T-cell (primary cell): ENCODE measurements at regions not wholly inside any gene's neighbourhood (a gene's known extent, or its start where the extent isn't known, plus 50 kb on each side); places are given as distances from the start of the nearest gene placed in this dataset.

Experiments
- ATAC-seq, 4 experiments: fragments of 200-7000 bp in 3 of 4; fragments of 150-1000 bp in 1 of 4; cut with Tn5 transposase; replicated peaks in 1 of 4; 1 replicate in 3 of 4; 2 replicates in 1 of 4; pipeline ENCODE4 v1.10.0; 2021; ENCODE audit warnings: moderate library complexity in 3 of 4, mild to moderate bottlenecking in 2 of 4, moderate number of reproducible peaks in 1 of 4
- CTCF ChIA-PET, 2 donors: fragments of 300-600 bp; sonication (Branson Sonifier 250); formaldehyde crosslinking; loops; one replicate each; lab custom pipeline; 2022; ENCODE audit warnings: antibody characterized with exemption in 2 of 2; lab: Charles Lee
- POLR2A ChIA-PET, 2 donors: fragments of 300-600 bp; sonication (Branson Sonifier 250); formaldehyde crosslinking; loops; one replicate each; lab custom pipeline; 2022; ENCODE audit warnings: antibody characterized with exemption in 2 of 2; lab: Charles Lee
- DNase-seq, 35 experiments: peaks; one replicate each; pipeline versions ENCODE4 v3.0.0 to v3.0.0-alpha.2; 2013 to 2023
- H3K27ac ChIP-seq: one replicate; pipeline ENCODE4 v1.5.1; 2013; ENCODE audit warnings: low read length
- H3K27me3 ChIP-seq, 2 experiments: replicated peaks in 1 of 2; 1 replicate in 1 of 2; 2 replicates in 1 of 2; pipeline versions ENCODE4 v1.6.1 to v1.7.0; 2013; ENCODE audit warnings: low read length in 1 of 2, mixed read lengths in 1 of 2; ENCODE audit not compliant: control insufficient read depth in 2 of 2, insufficient read depth in 2 of 2; ENCODE audit errors: extremely low read depth in 1 of 2
- H3K36me3 ChIP-seq, 2 donors: 1 replicate in 1 of 2; 2 replicates in 1 of 2; pipeline versions ENCODE4 v1.6.1 to v1.7.0; 2013; ENCODE audit warnings: low read length in 1 of 2; ENCODE audit not compliant: control insufficient read depth in 2 of 2, insufficient read depth in 1 of 2; ENCODE audit errors: extremely low read depth in 1 of 2
- H3K4me1 ChIP-seq, 2 experiments: 1 replicate in 1 of 2; 2 replicates in 1 of 2; pipeline versions ENCODE4 v1.6.1 to v1.7.0; 2013; ENCODE audit warnings: low read length in 2 of 2, mixed read lengths in 1 of 2; ENCODE audit not compliant: insufficient read depth in 2 of 2, control insufficient read depth in 1 of 2; ENCODE audit errors: extremely low read depth in 1 of 2
- H3K4me3 ChIP-seq, 2 donors: 1 replicate in 1 of 2; 2 replicates in 1 of 2; pipeline versions ENCODE4 v1.5.1 to v1.7.0; 2013; ENCODE audit warnings: mild to moderate bottlenecking in 2 of 2, low read length in 1 of 2, moderate library complexity in 1 of 2; ENCODE audit not compliant: control insufficient read depth in 1 of 2; ENCODE audit errors: extremely low read depth in 1 of 2
- H3K9me3 ChIP-seq: 2 replicates; pipeline ENCODE4 v1.7.0; 2013
- H3K27ac Mint-ChIP-seq, 2 donors: one replicate each; pipeline ENCODE4 v1.8.0; 2020 to 2021; ENCODE audit warnings: mild to moderate bottlenecking in 2 of 2, mixed read lengths in 2 of 2
- H3K27me3 Mint-ChIP-seq, 2 donors: one replicate each; pipeline ENCODE4 v1.8.0; 2021 to 2022; ENCODE audit warnings: mixed read lengths in 2 of 2
- H3K36me3 Mint-ChIP-seq: one replicate; pipeline ENCODE4 v1.8.0; 2021; ENCODE audit warnings: mixed read lengths
- H3K4me1 Mint-ChIP-seq, 3 donors: one replicate each; pipeline ENCODE4 v1.8.0; 2020 to 2022; ENCODE audit warnings: mixed read lengths in 3 of 3, mild to moderate bottlenecking in 1 of 3
- H3K4me3 Mint-ChIP-seq, 3 donors: one replicate each; pipeline ENCODE4 v1.8.0; 2020 to 2022; ENCODE audit warnings: mild to moderate bottlenecking in 3 of 3, mixed read lengths in 3 of 3, moderate library complexity in 3 of 3
- H3K9me3 Mint-ChIP-seq, 3 donors: one replicate each; pipeline ENCODE4 v1.8.0; 2020 to 2022; ENCODE audit warnings: mixed read lengths in 3 of 3
- WGBS: methylation state at CpG from one replicate; pipeline ENCODE4 v1.1.5; 2013; ENCODE audit warnings: missing lambda C conversion rate; ENCODE audit not compliant: insufficient coverage; 5-methylcytosine and 5-hydroxymethylcytosine counted together

GRCh38 chr20:12375967-12376366 is 458.3 kb downstream of the BTBD3 start:
- no peaks in the 10 kb centered on the region for H3K36me3 Mint-ChIP-seq
- H3K4me3 ChIP-seq, result no peak overlapping the region
- POLR2A ChIA-PET, result no interaction called here
- H3K4me3 Mint-ChIP-seq, result no peak overlapping the region
- no peaks in the 10 kb centered on the region for H3K27me3 ChIP-seq
- no peaks in the 10 kb centered on the region for H3K36me3 ChIP-seq
- ATAC-seq (no peak), DNase-seq (no peak)
- H3K27me3 Mint-ChIP-seq, result no peaks in the 10 kb centered on the region
- no peak overlapping the region for H3K27ac ChIP-seq
- no peaks in the 10 kb centered on the region for H3K9me3 ChIP-seq
- H3K27ac Mint-ChIP-seq, result no peak overlapping the region
- H3K4me1 ChIP-seq, result no peaks in the 10 kb centered on the region
- CTCF ChIA-PET, result no interaction called here
- H3K4me1 Mint-ChIP-seq, result no peaks in the 10 kb centered on the region
- H3K9me3 Mint-ChIP-seq, result peaks cover 9 to 34% (median 27%) of the 10 kb centered on the region in 3 donors

- Mint-ChIP-seq H3K27me3 (no peaks in the 10 kb centered on the region), H3K27ac (no peak overlapping the region), H3K4me3 (no peak overlapping the region), H3K4me1 (no peaks in the 10 kb centered on the region), H3K9me3 (peaks cover 11 to 16% (median 12%) of the 10 kb centered on the region in 3 donors), H3K36me3 (no peaks in the 10 kb centered on the region)
- Histone ChIP-seq H3K27me3 (no peaks in the 10 kb centered on the region), H3K4me3 (no peak overlapping the region), H3K36me3 (no peaks in the 10 kb centered on the region), H3K4me1 (no peaks in the 10 kb centered on the region), H3K27ac (no peak overlapping the region), H3K9me3 (no peaks in the 10 kb centered on the region)
- no CpG with 5 or more reads among the region's 1 CpG for WGBS
- DNase-seq, result no peak
- ChIA-PET CTCF (interaction anchor here in 1 of 2 donors (0.6 kb wide), 1 partner anchor 10 kb away, joined by 3 read pairs; no protein-coding TSS in a partner anchor), POLR2A (no interaction called here)
- ATAC-seq, result no peak
Observed at GRCh38 chr20:12383821-12384220, 466.1 kb downstream of the BTBD3 start.

- no peak overlapping the region for H3K27ac Mint-ChIP-seq
- Histone ChIP-seq H3K4me1 (no peaks in the 10 kb centered on the region), H3K27me3 (no peaks in the 10 kb centered on the region), H3K27ac (no peak overlapping the region), H3K36me3 (no peaks in the 10 kb centered on the region), H3K9me3 (no peaks in the 10 kb centered on the region), H3K4me3 (no peak overlapping the region)
- no peak overlapping the region for H3K4me3 Mint-ChIP-seq
- DNase-seq (no peak), ATAC-seq (no peak)
- no peaks in the 10 kb centered on the region for H3K27me3 Mint-ChIP-seq
- peaks cover 9 to 20% (median 10%) of the 10 kb centered on the region in 3 donors for H3K9me3 Mint-ChIP-seq
- 40% methylated on average over 1 of the region's 3 CpGs for WGBS
- no peaks in the 10 kb centered on the region for H3K36me3 Mint-ChIP-seq
- no peaks in the 10 kb centered on the region for H3K4me1 Mint-ChIP-seq
- POLR2A ChIA-PET, result no interaction called here
- CTCF ChIA-PET, result no interaction called here
Observed at GRCh38 chr20:12386821-12387220, 469.1 kb downstream of the BTBD3 start.

GRCh38 chr20:12391099-12391498 is 473.4 kb downstream of the BTBD3 start:
- Histone ChIP-seq H3K27ac (no peak overlapping the region), H3K4me1 (no peaks in the 10 kb centered on the region), H3K36me3 (no peaks in the 10 kb centered on the region), H3K4me3 (no peak overlapping the region), H3K9me3 (no peaks in the 10 kb centered on the region), H3K27me3 (no peaks in the 10 kb centered on the region)
- Mint-ChIP-seq H3K27ac (no peak overlapping the region), H3K4me3 (no peak overlapping the region), H3K27me3 (no peaks in the 10 kb centered on the region), H3K4me1 (no peaks in the 10 kb centered on the region), H3K9me3 (peaks cover 14 to 21% (median 21%) of the 10 kb centered on the region in 3 donors), H3K36me3 (no peaks in the 10 kb centered on the region)
- ChIA-PET POLR2A (no interaction called here), CTCF (no interaction called here)
- ATAC-seq (no peak), DNase-seq (no peak)
- WGBS, result no CpG with 5 or more reads among the region's 1 CpG

GRCh38 chr20:12394786-12395185 is 477.1 kb downstream of the BTBD3 start:
- Histone ChIP-seq H3K4me1 (no peaks in the 10 kb centered on the region), H3K27me3 (no peaks in the 10 kb centered on the region), H3K27ac (no peak overlapping the region), H3K36me3 (no peaks in the 10 kb centered on the region), H3K9me3 (no peaks in the 10 kb centered on the region), H3K4me3 (no peak overlapping the region)
- WGBS, result no CpG with 5 or more reads among the region's 4 CpGs
- H3K27me3 Mint-ChIP-seq, result no peaks in the 10 kb centered on the region
- CTCF ChIA-PET, result interaction anchor here in 1 of 2 donors (0.8 kb wide), 1 partner anchor 11 kb away, joined by 3 read pairs; no protein-coding TSS in a partner anchor
- no peak overlapping the region for H3K27ac Mint-ChIP-seq
- no peak overlapping the region for H3K4me3 Mint-ChIP-seq
- ATAC-seq (no peak), DNase-seq (no peak)
- H3K9me3 Mint-ChIP-seq, result peaks cover 14 to 27% (median 22%) of the 10 kb centered on the region in 3 donors
- no peaks in the 10 kb centered on the region for H3K36me3 Mint-ChIP-seq
- H3K4me1 Mint-ChIP-seq, result no peaks in the 10 kb centered on the region
- POLR2A ChIA-PET, result no interaction called here

GRCh38 chr20:12395353-12395752 is 477.7 kb downstream of the BTBD3 start:
- H3K27me3 Mint-ChIP-seq, result no peaks in the 10 kb centered on the region
- H3K4me1 Mint-ChIP-seq, result no peaks in the 10 kb centered on the region

GRCh38 chr20:12395760-12396159 is 478.1 kb downstream of the BTBD3 start:
- ChIA-PET POLR2A (interaction anchor here in 1 of 2 donors (0.6 kb wide), 1 partner anchor 1327 kb away, joined by 3 read pairs; no protein-coding TSS in a partner anchor), CTCF (no interaction called here)
- H3K9me3 ChIP-seq, result no peaks in the 10 kb centered on the region
- H3K27me3 ChIP-seq, result no peaks in the 10 kb centered on the region
- Mint-ChIP-seq H3K27ac (no peak overlapping the region), H3K36me3 (no peaks in the 10 kb centered on the region), H3K4me3 (no peak overlapping the region), H3K4me1 (no peaks in the 10 kb centered on the region), H3K9me3 (peaks cover 12 to 21% (median 17%) of the 10 kb centered on the region in 3 donors), H3K27me3 (no peaks in the 10 kb centered on the region)
- ATAC-seq, result no peak
- H3K4me3 ChIP-seq, result no peak overlapping the region
- H3K4me1 ChIP-seq, result no peaks in the 10 kb centered on the region
- no peak overlapping the region for H3K27ac ChIP-seq
- H3K36me3 ChIP-seq, result no peaks in the 10 kb centered on the region
- WGBS, result no CpG with 5 or more reads among the region's 2 CpGs
- DNase-seq, result no peak

More at GRCh38 chr20:12395353-12395752, 477.7 kb downstream of the BTBD3 start:
- Histone ChIP-seq H3K27me3 (no peaks in the 10 kb centered on the region), H3K27ac (no peak overlapping the region), H3K36me3 (no peaks in the 10 kb centered on the region), H3K9me3 (no peaks in the 10 kb centered on the region), H3K4me1 (no peaks in the 10 kb centered on the region), H3K4me3 (no peak overlapping the region)
- no peak overlapping the region for H3K27ac Mint-ChIP-seq
- no peaks in the 10 kb centered on the region for H3K36me3 Mint-ChIP-seq
- no CpG with 5 or more reads among the region's 3 CpGs for WGBS
- POLR2A ChIA-PET, result interaction anchor here in 1 of 2 donors (0.6 kb wide), 1 partner anchor 1327 kb away, joined by 3 read pairs; no protein-coding TSS in a partner anchor
- CTCF ChIA-PET, result no interaction called here
- no peak for DNase-seq
- no peak for ATAC-seq
- no peak overlapping the region for H3K4me3 Mint-ChIP-seq
- peaks cover 12 to 22% (median 18%) of the 10 kb centered on the region in 3 donors for H3K9me3 Mint-ChIP-seq
